MM.1S (cell line): ENCODE measurements at regions not wholly inside any gene's neighbourhood (a gene's known extent, or its start where the extent isn't known, plus 50 kb on each side); places are given as distances from the start of the nearest gene placed in this dataset.

ENCODE experiments used
- DNase-seq: peaks from one replicate; pipeline ENCODE4 v3.0.0-alpha.2; 2015
- H2AFZ ChIP-seq: fragments of 300-600 bp; sonication (generic); 2 replicates; pipeline ENCODE4 v1.6.0; 2016; ENCODE audit warnings: antibody characterized with exemption, low read length
- H3F3A ChIP-seq: fragments of 300-600 bp; sonication (generic); 2 replicates; pipeline ENCODE4 v1.6.1; 2016; ENCODE audit warnings: mild to moderate bottlenecking, antibody characterized with exemption, low read length, moderate library complexity, mixed read lengths; ENCODE audit not compliant: insufficient read depth
- H3K27ac ChIP-seq: fragments of 300-600 bp; sonication (generic); 2 replicates; pipeline ENCODE4 v1.5.1; 2016; ENCODE audit warnings: mild to moderate bottlenecking, low read length
- H3K27me3 ChIP-seq: fragments of 300-600 bp; sonication (generic); replicated peaks from 2 replicates; pipeline ENCODE4 v1.6.0; 2016; ENCODE audit warnings: low read length; ENCODE audit not compliant: insufficient read depth
- H3K36me3 ChIP-seq: fragments of 300-600 bp; sonication (generic); replicated peaks from 2 replicates; pipeline ENCODE4 v1.6.1; 2016; ENCODE audit warnings: mild to moderate bottlenecking, low read length, mixed read lengths; ENCODE audit not compliant: insufficient read depth
- H3K4me1 ChIP-seq: fragments of 300-600 bp; sonication (generic); 2 replicates; pipeline ENCODE4 v1.6.1; 2016; ENCODE audit warnings: low read length, mixed read lengths
- H3K4me2 ChIP-seq: fragments of 300-600 bp; sonication (generic); 2 replicates; pipeline ENCODE4 v1.6.0; 2016; ENCODE audit warnings: low read depth, low read length
- H3K4me3 ChIP-seq: fragments of 300-600 bp; sonication (generic); 2 replicates; pipeline ENCODE4 v1.5.1; 2016; ENCODE audit warnings: low read length, mixed read lengths
- H3K79me2 ChIP-seq: fragments of 300-600 bp; sonication (generic); 2 replicates; pipeline ENCODE4 v1.6.1; 2016; ENCODE audit warnings: mixed run types, low read length, mixed read lengths
- H3K9ac ChIP-seq: fragments of 300-600 bp; sonication (generic); 2 replicates; pipeline ENCODE4 v1.6.1; 2016; ENCODE audit warnings: low read length, mixed read lengths
- H3K9me2 ChIP-seq: fragments of 300-600 bp; sonication (generic); replicated peaks from 2 replicates; pipeline ENCODE4 v1.6.1; 2016; ENCODE audit warnings: mild to moderate bottlenecking, low read length, mixed read lengths; ENCODE audit not compliant: insufficient read depth
- H3K9me3 ChIP-seq: fragments of 300-600 bp; sonication (generic); replicated peaks from 2 replicates; pipeline ENCODE4 v1.6.1; 2016; ENCODE audit warnings: mild to moderate bottlenecking, low read length, mixed read lengths; ENCODE audit not compliant: insufficient read depth
- H4K20me1 ChIP-seq: fragments of 300-600 bp; sonication (generic); 2 replicates; pipeline ENCODE4 v1.6.1; 2016; ENCODE audit warnings: mild to moderate bottlenecking, low read length, moderate library complexity, mixed read lengths; ENCODE audit not compliant: insufficient read depth
- CTCF ChIP-seq: fragments of 300-600 bp; sonication (generic); IDR thresholded peaks from 2 replicates; pipeline ENCODE4 v1.5.1; 2016; ENCODE audit warnings: antibody characterized with exemption, low read length, mixed read lengths
- EZH2 ChIP-seq: fragments of 300-600 bp; sonication (generic); optimal IDR thresholded peaks from 2 replicates; pipeline ENCODE3; 2017; ENCODE audit warnings: low read depth, mild to moderate bottlenecking, antibody characterized with exemption, low read length, mixed read lengths
- EZH2phosphoT487 ChIP-seq: fragments of 300-600 bp; sonication (generic); IDR thresholded peaks from 2 replicates; pipeline ENCODE4 v1.6.1; 2018; ENCODE audit warnings: antibody characterized with exemption, low read length

- Histone ChIP-seq H3K27ac (no peak overlapping the region), H3K27me3 (no peaks in the 10 kb centered on the region), H3K9ac (no peak overlapping the region), H2AFZ (no peak overlapping the region), H3K9me2 (no peaks in the 10 kb centered on the region), H3K9me3 (no peaks in the 10 kb centered on the region), H3K4me3 (no peak overlapping the region), H3K4me2 (no peak overlapping the region), H3K79me2 (no peaks in the 10 kb centered on the region), H3K36me3 (no peaks in the 10 kb centered on the region), H3F3A (no peaks in the 10 kb centered on the region), H3K4me1 (no peaks in the 10 kb centered on the region), H4K20me1 (no peaks in the 10 kb centered on the region)
- TF ChIP-seq CTCF: no peak
- no peak for TF ChIP-seq EZH2phosphoT487
- no peak for TF ChIP-seq EZH2
- DNase-seq: no peak
Measured at GRCh38 chr3:147507638-147508286, 98.6 kb downstream of the ZIC1 start.

GRCh38 chr3:147509448-147509847 is 100.3 kb downstream of the ZIC1 start:
- H3K9ac ChIP-seq: no peak overlapping the region
- H3F3A ChIP-seq: no peaks in the 10 kb centered on the region
- H3K36me3 ChIP-seq: no peaks in the 10 kb centered on the region
- no peaks in the 10 kb centered on the region for H3K9me2 ChIP-seq
- H3K27ac ChIP-seq: no peak overlapping the region
- no peaks in the 10 kb centered on the region for H3K79me2 ChIP-seq
- no peak overlapping the region for H2AFZ ChIP-seq
- H3K4me2 ChIP-seq: no peak overlapping the region
- no peaks in the 10 kb centered on the region for H3K4me1 ChIP-seq
- H4K20me1 ChIP-seq: no peaks in the 10 kb centered on the region
- no peak overlapping the region for H3K4me3 ChIP-seq
- H3K9me3 ChIP-seq: no peaks in the 10 kb centered on the region
- no peak for TF ChIP-seq EZH2phosphoT487
- no peak for TF ChIP-seq CTCF
- no peak for TF ChIP-seq EZH2
- no peak for DNase-seq
- H3K27me3 ChIP-seq: no peaks in the 10 kb centered on the region

- Histone ChIP-seq H3K79me2 (no peaks in the 10 kb centered on the region), H3K9me2 (no peaks in the 10 kb centered on the region), H3K9me3 (no peaks in the 10 kb centered on the region), H3K4me3 (no peak overlapping the region), H3K4me1 (no peaks in the 10 kb centered on the region), H3K27ac (no peak overlapping the region), H3K9ac (no peak overlapping the region), H4K20me1 (no peaks in the 10 kb centered on the region), H3K36me3 (no peaks in the 10 kb centered on the region), H3K27me3 (no peaks in the 10 kb centered on the region), H2AFZ (no peak overlapping the region), H3K4me2 (no peak overlapping the region), H3F3A (no peaks in the 10 kb centered on the region)
- no peak for TF ChIP-seq CTCF
- TF ChIP-seq EZH2: no peak
- TF ChIP-seq EZH2phosphoT487: no peak
- DNase-seq: no peak
Measured at GRCh38 chr3:147513785-147514184, 104.6 kb downstream of the ZIC1 start.
